D341Med (cell line): ENCODE measurements at regions not wholly inside any gene's neighbourhood (a gene's known extent, or its start where the extent isn't known, plus 50 kb on each side); places are given as distances from the start of the nearest gene placed in this dataset.

ENCODE experiments used
- DNase-seq: peaks from one replicate; pipeline ENCODE4 v3.0.0; 2012; ENCODE audit warnings: low spot score

- no peak for DNase-seq
These were observed 886.4 kb downstream of the BRD1 start for GRCh38 chr22:48941033-48941902.

DNA sequence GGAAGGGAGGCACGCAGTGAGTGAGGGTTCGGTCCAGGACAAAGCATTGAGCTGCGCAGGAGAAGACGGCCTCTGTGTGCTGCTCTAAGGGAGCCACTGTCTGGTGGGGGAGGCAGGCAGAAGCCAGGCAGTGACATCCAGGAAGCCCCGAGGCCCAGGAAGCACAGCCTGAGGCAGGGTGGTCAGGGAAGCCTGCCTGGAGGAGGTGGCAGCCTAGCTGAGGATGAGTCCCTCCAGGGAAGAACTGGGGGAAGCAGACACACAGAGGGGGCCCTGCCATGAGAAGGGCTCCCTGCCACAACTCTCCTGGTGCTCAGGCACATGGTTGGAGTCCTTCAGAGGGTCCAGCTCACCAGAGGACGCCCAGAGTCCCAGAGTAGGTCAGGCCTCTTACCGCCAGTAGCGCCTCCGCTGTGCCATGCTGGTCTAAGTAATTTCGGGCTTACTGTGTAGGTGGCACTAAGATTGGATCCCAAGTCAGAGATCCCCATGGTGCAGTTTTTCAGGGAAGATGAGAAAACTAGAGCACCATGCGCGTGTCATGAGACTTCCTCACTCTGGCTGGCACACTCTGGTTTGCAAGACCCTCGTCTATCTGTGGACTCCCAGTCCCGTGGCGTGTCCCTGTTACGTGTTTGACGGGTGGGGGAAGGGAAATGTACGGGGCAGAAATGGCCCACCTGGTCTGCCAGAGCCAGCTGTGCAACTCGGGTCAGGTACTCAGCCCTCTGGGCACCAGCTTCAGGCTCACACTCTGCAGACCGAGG, 887.2 kb downstream of the BRD1 start:
- DNase-seq, result no peak

DNA sequence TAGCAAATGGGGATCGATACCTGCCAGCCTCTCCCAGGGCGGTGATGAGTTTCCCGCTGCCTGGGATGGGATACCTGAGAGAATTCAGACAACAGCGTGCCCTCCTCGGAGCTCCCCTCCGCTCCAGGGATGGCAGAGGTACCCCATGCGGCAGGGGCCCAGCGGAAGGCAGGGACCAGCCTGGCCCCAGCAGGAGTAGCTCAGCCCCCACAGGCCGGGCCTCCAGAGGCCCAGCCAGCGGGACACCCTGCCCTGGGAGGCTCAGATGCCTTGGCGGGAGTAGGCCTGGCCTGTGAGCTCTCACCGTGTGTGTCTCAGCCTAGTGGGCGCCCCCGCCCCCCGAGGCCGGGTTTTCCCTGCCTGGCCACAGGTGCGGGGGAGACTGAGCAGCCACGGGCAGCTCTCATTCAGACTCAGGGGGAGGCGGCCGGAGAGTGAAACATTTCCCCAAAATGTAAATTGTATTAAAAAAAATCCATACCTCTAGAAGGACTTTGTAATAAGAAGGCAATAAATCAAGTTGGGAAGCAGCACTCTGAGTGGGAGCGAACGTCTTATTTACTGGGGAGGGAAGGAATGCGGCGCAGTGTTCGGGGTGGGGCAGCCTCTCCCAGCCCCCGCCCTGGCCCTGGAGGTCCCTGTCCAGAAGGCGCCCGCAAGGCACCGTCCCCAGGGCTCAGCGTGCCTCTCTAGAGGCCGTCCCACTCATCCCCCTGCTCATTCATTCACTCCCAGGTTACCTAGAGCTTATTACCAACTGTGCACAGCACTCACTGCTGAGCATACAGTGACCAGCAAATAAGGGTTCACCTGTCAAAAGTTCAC, 888.0 kb downstream of the BRD1 start:
- DNase-seq, result no peak

GRCh38 chr22:48938741-48939140, 888.9 kb downstream of the BRD1 start:
- no peak for DNase-seq

DNA sequence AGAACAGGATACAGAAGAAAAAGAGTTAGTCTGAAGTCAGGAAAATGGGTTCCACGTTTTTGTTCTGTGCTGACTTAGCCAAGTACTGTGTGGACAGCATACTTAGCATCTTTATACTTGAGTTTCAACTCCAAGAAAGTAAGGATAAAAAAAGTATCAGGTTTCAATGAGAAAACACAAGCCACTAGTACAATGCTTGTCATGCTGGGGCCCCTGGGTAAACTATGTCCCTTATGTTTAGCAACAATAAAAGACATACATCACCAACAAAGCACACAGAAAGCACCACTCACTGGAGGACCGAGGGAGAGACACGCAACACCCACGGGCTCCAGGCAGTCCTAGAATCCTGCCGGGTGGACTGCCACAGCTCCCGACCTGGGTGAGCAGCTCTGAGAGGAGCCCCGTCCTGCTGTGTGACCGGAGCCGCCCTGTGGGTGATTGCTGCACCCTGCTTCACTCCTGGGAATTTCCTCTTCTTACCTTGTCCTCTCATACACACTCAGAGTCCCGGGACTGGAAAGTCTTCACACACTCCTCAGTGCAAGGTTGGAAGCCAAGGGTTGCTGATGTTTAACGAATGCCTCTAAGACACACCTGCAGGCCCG, 890.5 kb downstream of the BRD1 start:
- peak; percentile 8 for DNase-seq

DNA sequence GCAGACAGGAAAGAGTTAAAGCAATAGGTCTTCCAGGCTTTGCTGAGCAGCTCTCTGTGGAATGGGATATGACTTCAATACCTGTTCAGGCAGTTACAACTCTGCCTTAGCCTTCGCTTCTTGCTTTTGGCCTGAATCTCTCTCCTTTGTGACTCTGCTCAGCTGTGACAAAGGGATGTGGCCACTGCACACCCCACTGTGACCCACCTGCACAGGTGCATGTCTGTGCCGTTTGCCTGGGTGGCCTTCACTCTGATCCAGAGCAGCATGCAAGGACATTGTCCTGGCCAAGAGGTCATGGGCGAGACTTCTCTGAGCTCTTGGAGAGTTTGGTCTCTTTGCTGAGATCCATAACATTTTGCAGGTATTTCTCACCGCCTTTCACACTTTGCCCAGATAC, 891.3 kb downstream of the BRD1 start:
- DNase-seq, result no peak

DNA sequence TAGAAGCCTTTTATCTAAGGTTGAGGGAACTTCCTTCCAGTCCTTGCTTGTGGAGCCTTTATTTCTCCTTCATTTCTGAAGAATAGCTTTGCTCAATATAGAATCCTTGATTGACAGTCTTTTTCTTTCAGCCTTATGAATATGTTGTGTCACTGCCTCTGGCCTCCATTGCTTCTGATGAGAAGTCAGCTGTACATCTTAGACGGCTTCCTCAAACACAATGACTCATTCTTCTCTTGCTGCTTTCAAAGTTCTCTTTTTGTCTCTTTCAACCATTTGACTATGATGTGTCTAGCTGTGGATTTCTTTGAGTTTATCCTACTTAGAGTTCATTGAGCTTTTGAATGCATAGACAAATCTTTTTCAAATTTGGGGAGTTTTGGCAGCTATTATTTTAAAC, 893.2 kb downstream of the BRD1 start:
- DNase-seq, result no peak

DNA sequence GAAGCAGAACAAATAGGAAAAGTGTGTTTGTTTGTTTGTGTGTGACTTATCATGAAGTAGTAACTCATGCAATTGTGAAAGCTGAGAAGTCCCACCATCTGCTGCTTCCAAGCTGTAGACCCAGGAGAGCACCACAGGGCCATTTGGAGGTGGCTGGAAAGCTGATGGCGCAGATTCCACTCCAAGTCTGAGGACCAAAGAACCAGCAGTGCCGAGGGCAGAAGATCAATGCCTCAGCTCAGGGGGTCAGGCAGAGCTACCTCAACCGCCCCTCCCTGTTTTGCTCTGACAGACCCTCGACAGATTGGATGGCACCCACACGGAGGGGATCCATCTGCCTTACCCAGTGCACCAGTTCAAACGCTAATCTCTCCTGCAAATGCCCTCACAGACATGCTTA, 896.2 kb downstream of the BRD1 start:
- peak; percentile 5 for DNase-seq

DNA sequence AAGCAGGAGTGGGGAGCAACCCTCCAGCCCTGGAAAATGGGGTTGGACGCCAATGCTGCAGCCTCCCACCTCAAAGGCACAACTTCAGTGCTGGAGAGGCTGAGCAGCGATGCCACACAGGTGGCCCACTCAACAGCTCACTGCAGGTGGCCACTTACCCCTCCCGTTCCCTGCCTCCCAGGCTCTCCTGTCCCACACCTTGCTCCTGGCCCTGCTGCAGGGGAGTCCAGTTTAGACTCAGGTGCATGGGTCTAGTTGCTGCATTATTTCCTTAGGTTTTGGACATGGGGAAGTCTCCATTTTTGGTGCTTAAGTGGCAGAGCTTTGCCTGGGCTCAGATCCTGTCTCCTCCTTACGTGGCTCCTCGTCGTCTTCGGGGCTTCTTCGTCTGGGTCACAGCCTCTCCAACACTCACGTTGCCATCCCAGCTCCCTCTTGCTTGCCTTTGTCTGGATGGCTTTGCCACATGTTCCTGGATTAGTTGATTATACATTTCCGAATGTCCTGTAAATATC, 898.3 kb downstream of the BRD1 start:
- peak; percentile 10 for DNase-seq

DNA sequence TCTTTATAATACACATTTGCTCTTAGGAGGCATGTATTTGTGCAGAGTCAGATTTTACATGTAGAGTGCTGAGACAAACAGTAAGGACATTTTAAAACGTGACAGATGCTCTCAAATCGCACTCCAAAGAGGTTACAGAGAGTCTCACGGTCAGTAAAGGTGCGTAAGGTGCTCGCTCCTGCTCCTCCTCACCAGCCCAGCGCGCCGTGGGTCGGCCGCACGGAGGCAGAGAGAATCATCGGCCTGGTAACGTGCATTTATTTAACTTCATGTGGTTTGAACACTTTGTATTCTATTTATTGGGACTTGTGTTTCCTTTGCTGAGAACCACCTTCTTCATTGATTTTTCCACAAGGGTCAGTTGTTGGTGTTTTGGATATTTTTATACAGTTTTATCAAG, 900.1 kb downstream of the BRD1 start:
- no peak for DNase-seq

- no peak for DNase-seq
These were observed 901.0 kb downstream of the BRD1 start for GRCh38 chr22:48926643-48927042.

DNA sequence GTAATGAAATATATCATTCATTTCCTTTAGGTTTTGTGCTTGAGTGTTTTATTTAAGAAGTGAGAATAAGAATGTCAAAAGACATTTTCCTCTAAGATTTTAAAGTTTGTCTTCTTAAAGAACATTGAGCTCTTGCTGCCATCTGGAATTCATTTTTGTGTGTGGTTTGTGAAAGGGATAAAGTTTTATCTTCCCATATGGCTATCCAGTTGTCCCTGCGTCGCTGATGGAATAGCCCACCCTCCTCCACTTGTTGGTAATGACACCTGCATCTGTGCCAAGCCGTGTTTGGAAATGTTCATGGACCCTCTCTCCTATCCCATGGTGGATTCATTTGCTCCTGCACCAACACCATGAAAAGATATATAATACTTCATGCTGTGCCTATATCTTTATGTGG, 901.5 kb downstream of the BRD1 start:
- no peak for DNase-seq

GRCh38 chr22:48925450-48925849, 902.2 kb downstream of the BRD1 start:
- no peak for DNase-seq

DNA sequence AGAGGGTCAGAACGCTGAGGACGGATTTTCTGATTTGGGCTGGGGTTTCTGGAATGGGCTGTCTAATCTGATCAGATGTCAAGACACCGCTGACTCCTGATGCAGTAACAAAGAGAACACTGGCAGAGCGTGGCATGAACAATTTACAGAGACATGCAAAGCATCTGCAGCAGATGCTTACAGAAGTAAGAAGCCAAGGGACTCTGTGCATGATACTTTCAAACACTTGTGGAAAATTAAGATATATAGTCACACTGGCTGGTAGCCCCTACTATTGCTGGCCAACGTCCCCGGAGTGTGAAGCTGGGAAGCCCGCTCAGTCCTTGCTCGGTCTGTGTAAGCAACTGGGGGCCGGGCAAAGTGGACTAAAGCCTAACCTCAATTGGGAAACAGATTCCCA, 903.7 kb downstream of the BRD1 start:
- no peak for DNase-seq

- no peak for DNase-seq
These were observed 904.4 kb downstream of the BRD1 start for GRCh38 chr22:48923165-48923865.

DNA sequence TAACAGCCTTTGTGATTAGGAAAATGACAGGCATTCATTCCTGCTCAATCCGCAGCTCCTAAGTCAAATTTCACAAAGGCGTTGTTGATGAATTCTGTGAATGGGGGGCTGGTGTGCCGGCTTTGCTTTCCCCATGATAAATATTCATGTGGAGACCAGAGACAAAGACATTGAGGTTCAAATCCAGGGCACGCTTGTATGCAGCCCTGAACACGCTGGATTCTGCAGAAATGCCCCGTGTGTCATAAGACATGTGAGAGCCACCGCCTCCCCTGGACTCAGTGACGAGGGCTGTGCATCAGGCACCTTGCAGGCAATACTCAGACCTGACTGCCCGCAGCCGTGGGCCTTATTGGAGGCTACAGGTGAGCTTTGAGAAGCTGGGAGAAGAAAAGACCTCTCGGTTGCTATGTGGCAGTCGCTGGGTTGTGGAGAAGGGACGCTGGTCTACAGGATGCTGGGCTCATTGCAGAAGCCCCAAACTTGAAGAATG, 906.2 kb downstream of the BRD1 start:
- no peak for DNase-seq

- DNase-seq, result peak; percentile 5
These were observed 906.9 kb downstream of the BRD1 start for GRCh38 chr22:48920776-48921241.

DNA sequence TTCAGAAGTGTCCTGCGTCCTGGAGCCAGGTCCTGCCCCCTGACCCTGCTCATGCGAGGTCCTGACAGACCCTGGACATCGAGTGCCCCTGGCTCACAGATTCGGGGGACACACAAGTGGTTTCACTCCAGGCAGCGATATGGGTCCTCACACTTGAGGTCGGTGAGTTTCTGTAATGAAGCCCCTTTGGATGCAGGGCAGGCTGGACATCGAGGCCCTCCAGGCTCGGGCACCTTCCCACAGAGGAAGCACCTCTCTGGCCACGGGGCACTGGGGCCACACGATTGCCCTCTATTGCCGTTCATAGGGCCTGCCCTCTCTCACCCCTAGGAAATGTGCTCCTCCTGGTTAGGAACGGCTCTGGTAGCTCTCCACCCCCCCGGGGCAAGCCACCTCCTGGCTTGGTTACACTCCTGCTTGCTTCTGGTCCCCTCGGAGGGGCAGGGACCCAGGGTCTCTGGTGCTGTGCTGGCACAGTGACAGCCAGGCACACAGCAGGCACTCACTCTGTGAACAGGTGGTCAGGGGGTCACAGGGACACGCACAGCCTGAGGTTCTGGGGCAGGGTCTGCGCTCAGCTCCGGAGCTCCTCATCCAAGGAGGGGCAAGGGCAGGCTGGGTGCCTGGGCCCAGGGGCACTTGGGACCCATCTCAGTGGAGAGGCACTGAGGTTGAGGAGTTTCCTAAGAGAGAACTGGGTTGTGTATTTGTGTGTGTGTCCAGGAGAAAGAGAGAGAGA, 907.7 kb downstream of the BRD1 start:
- DNase-seq, result peak; percentile 5

DNA sequence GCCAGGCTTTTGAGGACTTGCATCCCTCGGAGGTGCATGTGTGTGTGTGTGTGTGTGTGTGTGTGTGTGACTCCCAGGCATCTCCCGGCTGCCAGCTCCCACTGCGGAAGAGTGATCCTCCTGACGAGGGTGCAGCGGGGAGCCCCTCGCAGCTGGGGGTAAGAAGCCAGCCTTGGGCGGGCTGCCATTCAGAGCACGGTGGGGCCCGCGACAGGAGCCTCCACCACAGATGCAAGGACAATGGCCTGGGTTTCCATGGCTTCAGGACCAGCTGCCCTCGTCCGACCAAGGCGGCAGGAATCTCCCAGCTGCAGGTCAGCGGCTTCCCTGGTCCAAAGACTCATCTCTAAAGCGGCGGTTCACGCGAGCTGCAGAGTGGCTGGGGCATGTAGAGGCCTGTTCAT, 908.5 kb downstream of the BRD1 start:
- peak; percentile 6 for DNase-seq

- no peak for DNase-seq
These were observed 909.0 kb downstream of the BRD1 start for GRCh38 chr22:48918585-48919186.
